OCI-LY1 (cell line): ENCODE measurements at regions not wholly inside any gene's neighbourhood (a gene's known extent, or its start where the extent isn't known, plus 50 kb on each side); places are given as distances from the start of the nearest gene placed in this dataset.

ENCODE experiments used
- H2AFZ ChIP-seq: fragments of 200-600 bp; sonication (generic), shearing (Covaris generic); 2 replicates; pipeline ENCODE4 v1.6.0; 2014; ENCODE audit warnings: antibody characterized with exemption, mild to moderate bottlenecking, low read length
- H3F3A ChIP-seq: fragments of 200-600 bp; sonication (generic), shearing (Covaris generic); 2 replicates; pipeline ENCODE4 v1.6.0; 2014; ENCODE audit warnings: mild to moderate bottlenecking, antibody characterized with exemption, low read length, moderate library complexity; ENCODE audit not compliant: insufficient read depth
- H3K27ac ChIP-seq: fragments of 200-600 bp; sonication (generic); 2 replicates; pipeline ENCODE4 v1.5.1; 2014; ENCODE audit warnings: low read length, mixed run types, mild to moderate bottlenecking, low read depth; ENCODE audit not compliant: poor library complexity, severe bottlenecking
- H3K27me3 ChIP-seq: fragments of 200-600 bp; sonication (generic); 2 replicates; pipeline ENCODE4 v1.6.0; 2014; ENCODE audit warnings: antibody characterized with exemption, mild to moderate bottlenecking, low read length, moderate library complexity; ENCODE audit not compliant: insufficient read depth
- H3K36me3 ChIP-seq: fragments of 200-600 bp; sonication (generic); 2 replicates; pipeline ENCODE4 v1.6.1; 2014; ENCODE audit warnings: mild to moderate bottlenecking, antibody characterized with exemption, low read length, moderate library complexity, mixed read lengths; ENCODE audit not compliant: insufficient read depth
- H3K4me1 ChIP-seq: fragments of 200-600 bp; sonication (generic); 2 replicates; pipeline ENCODE4 v1.5.1; 2014; ENCODE audit warnings: mild to moderate bottlenecking, low read length, moderate library complexity; ENCODE audit not compliant: insufficient read depth, severe bottlenecking
- H3K4me2 ChIP-seq: fragments of 200-600 bp; sonication (generic), shearing (Covaris generic); 2 replicates; pipeline ENCODE4 v1.6.1; 2014; ENCODE audit warnings: low read length
- H3K4me3 ChIP-seq: fragments of 200-600 bp; sonication (generic); 2 replicates; pipeline ENCODE4 v1.5.1; 2014; ENCODE audit warnings: low read length, low read depth, mild to moderate bottlenecking, mixed read lengths; ENCODE audit not compliant: poor library complexity, severe bottlenecking
- H3K79me2 ChIP-seq: fragments of 200-600 bp; shearing (Covaris generic); 2 replicates; pipeline ENCODE4 v1.6.1; 2016; ENCODE audit warnings: mixed run types, low read length, mixed read lengths; ENCODE audit not compliant: insufficient read depth
- H3K9ac ChIP-seq: fragments of 200-600 bp; sonication (generic), shearing (Covaris generic); 2 replicates; pipeline ENCODE4 v1.6.1; 2014; ENCODE audit warnings: mild to moderate bottlenecking, low read length, mixed read lengths
- H3K9me2 ChIP-seq: fragments of 200-600 bp; sonication (generic), shearing (Covaris generic); 2 replicates; pipeline ENCODE4 v1.6.1; 2014; ENCODE audit warnings: low read depth, mild to moderate bottlenecking, low read length, mixed read lengths
- H3K9me3 ChIP-seq: fragments of 200-600 bp; shearing (Covaris generic); 2 replicates; pipeline ENCODE4 v1.6.1; 2014; ENCODE audit warnings: low read length, mixed read lengths
- H4K20me1 ChIP-seq: fragments of 200-600 bp; sonication (generic), shearing (Covaris generic); 2 replicates; pipeline ENCODE4 v1.6.0; 2016; ENCODE audit warnings: mild to moderate bottlenecking, low read length; ENCODE audit not compliant: insufficient read depth
- CTCF ChIP-seq: fragments of 200-600 bp; sonication (generic), shearing (Covaris generic); IDR thresholded peaks from 2 replicates; pipeline ENCODE4 v1.5.1; 2017; ENCODE audit warnings: mild to moderate bottlenecking, antibody characterized with exemption, low read length, moderate library complexity, mixed read lengths
- EZH2 ChIP-seq: fragments of 200-600 bp; sonication (generic), shearing (Covaris generic); IDR thresholded peaks from 2 replicates; pipeline ENCODE4 v1.8.0; 2017; ENCODE audit warnings: borderline replicate concordance, mixed run types, mild to moderate bottlenecking, antibody characterized with exemption, low read length, moderate library complexity, mixed read lengths

GRCh38 chr13:26480246-26480855 is 77.1 kb upstream of the WASF3 start:
- Histone ChIP-seq H3K27ac (no peak overlapping the region), H3F3A (no peaks in the 10 kb centered on the region), H3K27me3 (0 out of 2 replicates have a peak, but pooled peaks cover 3% of the 10 kb centered on the region), H4K20me1 (no peaks in the 10 kb centered on the region), H3K36me3 (no peaks in the 10 kb centered on the region), H3K9ac (no peak overlapping the region), H3K79me2 (no peaks in the 10 kb centered on the region), H3K4me3 (no peak overlapping the region), H3K9me2 (no peaks in the 10 kb centered on the region), H3K4me2 (no peak overlapping the region), H3K9me3 (no peaks in the 10 kb centered on the region), H3K4me1 (peaks cover 7% of the 10 kb centered on the region), H2AFZ (no peak overlapping the region)
- TF ChIP-seq CTCF, result no peak
- TF ChIP-seq EZH2, result no peak

- 0 out of 2 replicates have a peak, but pooled peaks cover 3% of the 10 kb centered on the region for H3K27me3 ChIP-seq
- H3K4me1 ChIP-seq, result peaks cover 7% of the 10 kb centered on the region
- H3K79me2 ChIP-seq, result no peaks in the 10 kb centered on the region
- H3K9ac ChIP-seq, result no peak overlapping the region
- H4K20me1 ChIP-seq, result no peaks in the 10 kb centered on the region
- H3F3A ChIP-seq, result no peaks in the 10 kb centered on the region
- no peak for TF ChIP-seq EZH2
- peak; percentile 79 for TF ChIP-seq CTCF
- H3K27ac ChIP-seq, result no peak overlapping the region
- peak overlapping the region; percentile 19; the same call in 1 of the 2 replicates for H3K4me2 ChIP-seq
- no peak overlapping the region for H2AFZ ChIP-seq
- no peaks in the 10 kb centered on the region for H3K9me3 ChIP-seq
- H3K36me3 ChIP-seq, result no peaks in the 10 kb centered on the region
- H3K4me3 ChIP-seq, result no peak overlapping the region
- H3K9me2 ChIP-seq, result no peaks in the 10 kb centered on the region
Observed at GRCh38 chr13:26482451-26483197, 74.9 kb upstream of the WASF3 start.

GRCh38 chr13:26483546-26483945 is 73.9 kb upstream of the WASF3 start:
- Histone ChIP-seq H2AFZ (no peak overlapping the region), H3K4me3 (no peak overlapping the region), H3K4me1 (peaks cover 7% of the 10 kb centered on the region), H3K9ac (no peak overlapping the region), H3K9me2 (no peaks in the 10 kb centered on the region), H3K27ac (no peak overlapping the region), H3K27me3 (0 out of 2 replicates have a peak, but pooled peaks cover 3% of the 10 kb centered on the region), H3K36me3 (no peaks in the 10 kb centered on the region), H3K4me2 (no peak overlapping the region), H3K9me3 (no peaks in the 10 kb centered on the region), H4K20me1 (no peaks in the 10 kb centered on the region), H3F3A (no peaks in the 10 kb centered on the region), H3K79me2 (no peaks in the 10 kb centered on the region)
- TF ChIP-seq EZH2 (no peak), CTCF (no peak)
